Urinary bladder (tissue), 3 donors: ENCODE measurements at regions not wholly inside any gene's neighbourhood (a gene's known extent, or its start where the extent isn't known, plus 50 kb on each side); places are given as distances from the start of the nearest gene placed in this dataset.

Experiments used
- DNase-seq: peaks from one replicate; pipeline ENCODE4 v3.0.0-alpha.2; 2015; ENCODE audit errors: extremely low spot score
- H3K27ac ChIP-seq: one replicate; pipeline ENCODE4 v1.5.1; 2013; ENCODE audit warnings: low read depth, mild to moderate bottlenecking, moderate library complexity
- H3K36me3 ChIP-seq: one replicate; pipeline ENCODE4 v1.6.1; 2013; ENCODE audit warnings: mild to moderate bottlenecking, moderate library complexity; ENCODE audit not compliant: insufficient read depth
- H3K4me1 ChIP-seq: one replicate; pipeline ENCODE4 v1.6.1; 2013; ENCODE audit warnings: mild to moderate bottlenecking, moderate library complexity; ENCODE audit not compliant: insufficient read depth
- H3K4me3 ChIP-seq: one replicate; pipeline ENCODE4 v1.5.1; 2013; ENCODE audit warnings: low read depth, low read length
- WGBS: extraction: QIAGEN DNeasy Blood & Tissue Kit; methylation state at CpG from one replicate; pipeline ENCODE4 v1.1.7; 2013; 5-methylcytosine and 5-hydroxymethylcytosine counted together
- donor health status: healthy with polysubstance abuse.
- donor health status: healthy.

GRCh38 chr13:73390100-73390499, 331.3 kb downstream of the KLF5 start:
- Histone ChIP-seq H3K4me1 (no peaks in the 10 kb centered on the region), H3K4me3 (no peak overlapping the region), H3K27ac (no peak overlapping the region), H3K36me3 (no peaks in the 10 kb centered on the region)
- no peak for DNase-seq
- WGBS: 95% methylated on average over 2 of the region's 2 CpGs

- no peak overlapping the region for H3K27ac ChIP-seq
- no peaks in the 10 kb centered on the region for H3K4me1 ChIP-seq
- H3K4me3 ChIP-seq: no peak overlapping the region
- H3K36me3 ChIP-seq: no peaks in the 10 kb centered on the region
- no peak for DNase-seq
Observed at GRCh38 chr13:73388586-73388985, 329.8 kb downstream of the KLF5 start.

GRCh38 chr13:73387318-73387717, 328.5 kb downstream of the KLF5 start:
- Histone ChIP-seq H3K4me3 (no peak overlapping the region), H3K4me1 (no peaks in the 10 kb centered on the region), H3K27ac (no peak overlapping the region), H3K36me3 (no peaks in the 10 kb centered on the region)
- no peak for DNase-seq
- 97% methylated on average over 6 of the region's 6 CpGs for WGBS

- Histone ChIP-seq H3K4me1 (no peaks in the 10 kb centered on the region), H3K4me3 (no peak overlapping the region), H3K27ac (no peak overlapping the region), H3K36me3 (no peaks in the 10 kb centered on the region)
- no peak for DNase-seq
Observed at GRCh38 chr13:73385848-73386247, 327.0 kb downstream of the KLF5 start.

GRCh38 chr13:73372666-73373627, 314.1 kb downstream of the KLF5 start:
- no peak for DNase-seq
- Histone ChIP-seq H3K4me1 (no peaks in the 10 kb centered on the region), H3K36me3 (no peaks in the 10 kb centered on the region), H3K4me3 (no peak overlapping the region), H3K27ac (peak overlapping the region; percentile 6)
- 82% methylated on average over 5 of the region's 5 CpGs for WGBS

- DNase-seq: no peak
- no peak overlapping the region for H3K27ac ChIP-seq
- H3K36me3 ChIP-seq: no peaks in the 10 kb centered on the region
- H3K4me1 ChIP-seq: no peaks in the 10 kb centered on the region
- 71% methylated on average over 3 of the region's 3 CpGs for WGBS
- no peak overlapping the region for H3K4me3 ChIP-seq
Observed at GRCh38 chr13:73370066-73370465, 311.3 kb downstream of the KLF5 start.

GRCh38 chr13:73369095-73369494, 310.3 kb downstream of the KLF5 start:
- peaks cover 2% of the 10 kb centered on the region for H3K4me1 ChIP-seq
- H3K27ac ChIP-seq: peak overlapping the region; percentile 45
- 70% methylated on average over 2 of the region's 2 CpGs for WGBS
- no peak for DNase-seq
- H3K36me3 ChIP-seq: no peaks in the 10 kb centered on the region
- H3K4me3 ChIP-seq: no peak overlapping the region

GRCh38 chr13:73368608-73369007, 309.8 kb downstream of the KLF5 start:
- no peak overlapping the region for H3K4me3 ChIP-seq
- DNase-seq: no peak
- 80% methylated on average over 5 of the region's 5 CpGs for WGBS
- peaks cover 2% of the 10 kb centered on the region for H3K4me1 ChIP-seq
- no peak overlapping the region for H3K27ac ChIP-seq
- no peaks in the 10 kb centered on the region for H3K36me3 ChIP-seq

- no peak for DNase-seq
- WGBS: 77% methylated on average over 5 of the region's 5 CpGs
- Histone ChIP-seq H3K27ac (peak overlapping the region; percentile 18), H3K4me1 (peaks cover 2% of the 10 kb centered on the region), H3K36me3 (no peaks in the 10 kb centered on the region), H3K4me3 (no peak overlapping the region)
Observed at GRCh38 chr13:73367886-73368285, 309.1 kb downstream of the KLF5 start.

- Histone ChIP-seq H3K4me3 (no peak overlapping the region), H3K4me1 (peaks cover 2% of the 10 kb centered on the region), H3K27ac (no peak overlapping the region), H3K36me3 (no peaks in the 10 kb centered on the region)
- 84% methylated on average over 3 of the region's 3 CpGs for WGBS
- DNase-seq: no peak
Observed at GRCh38 chr13:73366241-73366640, 307.4 kb downstream of the KLF5 start.

- no peak overlapping the region for H3K27ac ChIP-seq
- DNase-seq: no peak
- H3K4me1 ChIP-seq: peaks cover 2% of the 10 kb centered on the region
- H3K4me3 ChIP-seq: no peak overlapping the region
- 82% methylated on average over 4 of the region's 4 CpGs for WGBS
- H3K36me3 ChIP-seq: no peaks in the 10 kb centered on the region
Observed at GRCh38 chr13:73365681-73366080, 306.9 kb downstream of the KLF5 start.

GRCh38 chr13:73365252-73365651, 306.4 kb downstream of the KLF5 start:
- H3K4me3 ChIP-seq: no peak overlapping the region
- no peak overlapping the region for H3K27ac ChIP-seq
- H3K4me1 ChIP-seq: peaks cover 2% of the 10 kb centered on the region
- WGBS: 31% methylated on average over 3 of the region's 3 CpGs
- no peaks in the 10 kb centered on the region for H3K36me3 ChIP-seq
- no peak for DNase-seq

GRCh38 chr13:73364736-73365135, 305.9 kb downstream of the KLF5 start:
- 48% methylated on average over 3 of the region's 3 CpGs for WGBS
- Histone ChIP-seq H3K4me3 (no peak overlapping the region), H3K27ac (no peak overlapping the region)

GRCh38 chr13:73358606-73359095, 299.8 kb downstream of the KLF5 start:
- Histone ChIP-seq H3K4me1 (no peaks in the 10 kb centered on the region), H3K36me3 (no peaks in the 10 kb centered on the region), H3K27ac (no peak overlapping the region), H3K4me3 (no peak overlapping the region)
- no peak for DNase-seq

More at GRCh38 chr13:73364736-73365135, 305.9 kb downstream of the KLF5 start:
- Histone ChIP-seq H3K36me3 (no peaks in the 10 kb centered on the region), H3K4me1 (peaks cover 2% of the 10 kb centered on the region)
- no peak for DNase-seq
